ENCODE measurements at regions not wholly inside any gene's neighbourhood (a gene's known extent, or its start where the extent isn't known, plus 50 kb on each side); places are given as distances from the start of the nearest gene placed in this dataset.

DNA sequence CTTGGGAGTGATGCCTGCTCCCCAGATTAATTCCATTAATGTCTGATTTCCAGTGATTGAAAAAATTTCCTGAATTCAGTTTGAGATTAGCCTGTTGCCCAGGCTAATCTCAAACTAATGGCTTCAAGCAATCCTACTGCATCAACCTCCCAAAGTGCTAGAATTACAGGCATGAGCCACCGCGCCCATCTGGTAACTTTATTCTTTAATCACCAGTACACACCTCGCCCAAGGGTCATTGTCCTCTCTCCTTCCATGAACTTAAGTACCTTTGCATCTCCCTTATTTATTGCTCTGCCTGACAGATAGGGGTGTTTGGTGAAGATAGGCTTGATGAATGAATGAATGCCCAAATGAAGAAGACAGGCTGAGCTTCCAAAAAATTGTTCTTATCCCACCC is 366.5 kb downstream of the SIPA1L2 start:
- no peak overlapping the region for H3K27ac ChIP-seq (ENCODE audit: extremely low read depth, low read depth, low read length)
- H3K9me3 ChIP-seq (replicated peaks; ENCODE audit: control insufficient read depth, insufficient read depth, low read depth, low read length) = no peaks in the 10 kb centered on the region
- WGBS (ENCODE audit: insufficient coverage, low coverage, missing lambda C conversion rate) = 0% methylated on average over 3 of the region's 3 CpGs
- H4K20me1 ChIP-seq (replicated peaks; ENCODE audit: control insufficient read depth, insufficient read depth, low read length) = no peaks in the 10 kb centered on the region
- TF ChIP-seq HNRNPLL (IDR thresholded peaks at IDR 0.05; ENCODE audit: low read depth, low read length, poor library complexity, severe bottlenecking) (no peak), SUPT5H (IDR thresholded peaks at IDR 0.05) (no peak), GABPB2 (CRISPR knock-in tag; conservative IDR thresholded peaks at IDR 0.05) (no peak), NFIX (CRISPR knock-in tag; IDR thresholded peaks at IDR 0.05; ENCODE audit: low read depth) (no peak), ETS2 (tag; IDR thresholded peaks at IDR 0.05; ENCODE audit: borderline replicate concordance, poor library complexity, severe bottlenecking) (no peak), ZNF282 (CRISPR knock-in tag; IDR thresholded peaks at IDR 0.05) (no peak), U2AF2 (optimal IDR thresholded peaks at IDR 0.05; ENCODE audit: low read depth, low read length) (no peak), ZNF134 (CRISPR knock-in tag; conservative IDR thresholded peaks at IDR 0.05) (no peak), DIDO1 (tag; IDR thresholded peaks at IDR 0.05; ENCODE audit: low read depth) (no peak)
- TF ChIP-seq, protein P1, sequence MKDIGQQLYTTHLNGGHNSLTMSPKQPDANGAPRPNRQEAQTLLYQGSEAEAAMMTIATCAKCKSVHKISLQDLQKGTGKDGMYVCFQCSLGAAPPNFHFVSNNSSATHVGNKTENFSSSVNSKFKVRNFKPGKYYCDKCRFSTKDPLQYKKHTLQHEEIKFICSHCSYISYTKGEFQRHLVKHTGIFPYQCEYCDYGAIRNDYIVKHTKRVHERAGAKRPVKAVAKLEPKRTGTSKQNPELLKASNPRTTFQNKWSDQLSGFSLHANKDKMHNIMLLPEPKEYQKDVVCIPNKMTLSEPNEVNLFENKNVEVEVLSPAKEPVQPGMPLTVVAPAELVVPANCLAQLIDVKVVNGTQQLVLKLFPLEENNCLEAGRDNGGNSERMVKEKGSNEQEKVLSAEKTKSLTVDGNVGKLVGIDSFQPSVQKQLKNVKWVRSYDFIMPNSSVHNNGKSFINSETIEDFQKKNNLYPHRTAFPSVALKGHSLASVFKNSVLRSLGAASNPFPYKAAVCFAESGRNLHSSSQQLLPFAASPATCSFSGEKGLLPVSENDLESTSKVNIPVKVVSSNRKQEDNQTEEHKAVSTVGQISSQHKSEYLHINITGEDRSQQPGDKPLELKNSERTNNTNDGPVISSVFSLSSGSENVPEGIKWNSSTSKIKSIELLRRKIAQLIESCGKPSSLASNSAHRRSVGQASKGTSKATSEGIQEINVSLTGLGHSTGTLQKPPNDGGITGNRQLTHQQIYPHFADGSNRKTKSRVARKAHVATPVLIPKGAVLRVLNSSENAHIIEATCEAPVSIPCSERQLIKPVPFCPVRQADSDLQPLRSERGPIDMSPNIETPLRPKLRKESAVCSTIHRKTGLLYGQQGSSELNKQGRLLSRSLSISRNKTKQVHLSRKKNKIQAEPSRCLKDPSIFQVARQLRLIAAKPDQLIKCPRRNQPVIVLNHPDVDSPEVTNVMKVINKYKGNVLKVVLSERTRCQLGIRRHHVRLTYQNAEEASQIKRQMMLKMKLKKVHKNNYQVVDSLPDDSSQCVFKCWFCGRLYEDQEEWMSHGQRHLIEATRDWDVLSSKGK (CRISPR knock-in tag; IDR thresholded peaks at IDR 0.05) = no peak
- TF ChIP-seq, protein P2, sequence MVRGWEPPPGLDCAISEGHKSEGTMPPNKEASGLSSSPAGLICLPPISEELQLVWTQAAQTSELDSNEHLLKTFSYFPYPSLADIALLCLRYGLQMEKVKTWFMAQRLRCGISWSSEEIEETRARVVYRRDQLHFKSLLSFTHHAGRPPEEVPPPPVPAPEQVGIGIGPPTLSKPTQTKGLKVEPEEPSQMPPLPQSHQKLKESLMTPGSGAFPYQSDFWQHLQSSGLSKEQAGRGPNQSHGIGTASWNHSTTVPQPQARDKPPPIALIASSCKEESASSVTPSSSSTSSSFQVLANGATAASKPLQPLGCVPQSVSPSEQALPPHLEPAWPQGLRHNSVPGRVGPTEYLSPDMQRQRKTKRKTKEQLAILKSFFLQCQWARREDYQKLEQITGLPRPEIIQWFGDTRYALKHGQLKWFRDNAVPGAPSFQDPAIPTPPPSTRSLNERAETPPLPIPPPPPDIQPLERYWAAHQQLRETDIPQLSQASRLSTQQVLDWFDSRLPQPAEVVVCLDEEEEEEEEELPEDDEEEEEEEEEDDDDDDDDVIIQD (CRISPR knock-in tag; IDR thresholded peaks at IDR 0.05) = no peak
- TF ChIP-seq, protein P3, sequence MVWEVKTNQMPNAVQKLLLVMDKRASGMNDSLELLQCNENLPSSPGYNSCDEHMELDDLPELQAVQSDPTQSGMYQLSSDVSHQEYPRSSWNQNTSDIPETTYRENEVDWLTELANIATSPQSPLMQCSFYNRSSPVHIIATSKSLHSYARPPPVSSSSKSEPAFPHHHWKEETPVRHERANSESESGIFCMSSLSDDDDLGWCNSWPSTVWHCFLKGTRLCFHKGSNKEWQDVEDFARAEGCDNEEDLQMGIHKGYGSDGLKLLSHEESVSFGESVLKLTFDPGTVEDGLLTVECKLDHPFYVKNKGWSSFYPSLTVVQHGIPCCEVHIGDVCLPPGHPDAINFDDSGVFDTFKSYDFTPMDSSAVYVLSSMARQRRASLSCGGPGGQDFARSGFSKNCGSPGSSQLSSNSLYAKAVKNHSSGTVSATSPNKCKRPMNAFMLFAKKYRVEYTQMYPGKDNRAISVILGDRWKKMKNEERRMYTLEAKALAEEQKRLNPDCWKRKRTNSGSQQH (CRISPR knock-in tag; IDR thresholded peaks at IDR 0.05) = no peak
- TF ChIP-seq, protein P4, sequence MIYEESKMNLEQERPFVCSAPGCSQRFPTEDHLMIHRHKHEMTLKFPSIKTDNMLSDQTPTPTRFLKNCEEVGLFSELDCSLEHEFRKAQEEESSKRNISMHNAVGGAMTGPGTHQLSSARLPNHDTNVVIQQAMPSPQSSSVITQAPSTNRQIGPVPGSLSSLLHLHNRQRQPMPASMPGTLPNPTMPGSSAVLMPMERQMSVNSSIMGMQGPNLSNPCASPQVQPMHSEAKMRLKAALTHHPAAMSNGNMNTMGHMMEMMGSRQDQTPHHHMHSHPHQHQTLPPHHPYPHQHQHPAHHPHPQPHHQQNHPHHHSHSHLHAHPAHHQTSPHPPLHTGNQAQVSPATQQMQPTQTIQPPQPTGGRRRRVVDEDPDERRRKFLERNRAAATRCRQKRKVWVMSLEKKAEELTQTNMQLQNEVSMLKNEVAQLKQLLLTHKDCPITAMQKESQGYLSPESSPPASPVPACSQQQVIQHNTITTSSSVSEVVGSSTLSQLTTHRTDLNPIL (CRISPR knock-in tag; IDR thresholded peaks at IDR 0.05) = no peak
- TF ChIP-seq, protein P5, sequence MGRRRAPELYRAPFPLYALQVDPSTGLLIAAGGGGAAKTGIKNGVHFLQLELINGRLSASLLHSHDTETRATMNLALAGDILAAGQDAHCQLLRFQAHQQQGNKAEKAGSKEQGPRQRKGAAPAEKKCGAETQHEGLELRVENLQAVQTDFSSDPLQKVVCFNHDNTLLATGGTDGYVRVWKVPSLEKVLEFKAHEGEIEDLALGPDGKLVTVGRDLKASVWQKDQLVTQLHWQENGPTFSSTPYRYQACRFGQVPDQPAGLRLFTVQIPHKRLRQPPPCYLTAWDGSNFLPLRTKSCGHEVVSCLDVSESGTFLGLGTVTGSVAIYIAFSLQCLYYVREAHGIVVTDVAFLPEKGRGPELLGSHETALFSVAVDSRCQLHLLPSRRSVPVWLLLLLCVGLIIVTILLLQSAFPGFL (CRISPR knock-in tag; IDR thresholded peaks at IDR 0.05) = no peak
- H3K9me1 ChIP-seq (ENCODE audit: control insufficient read depth, insufficient read depth, low read length) = no peaks in the 10 kb centered on the region
- no TSS peak for BruUV-seq (replicated peaks)
- H3K9ac ChIP-seq (ENCODE audit: insufficient read depth in 1 of 2, low read depth in 2 of 2, low read length in 2 of 2) = no peak overlapping the region
- ChIA-PET POLR2A (no interaction called here), CTCF (ENCODE audit: low intra/inter-chr PET ratio) (no interaction called here)
- H3K4me2 ChIP-seq (ENCODE audit: insufficient read depth, low read length) = no peak overlapping the region
- no peaks in the 10 kb centered on the region for H3K79me2 ChIP-seq (ENCODE audit: control insufficient read depth, insufficient read depth, low read length)
- H2AFZ ChIP-seq (ENCODE audit: low read depth, low read length) = no peak overlapping the region
- FAIRE-seq = no peak
- in situ Hi-C loops (cut with MboI) (no loop called here), intact Hi-C loops (cut with micrococcal nuclease) (no loop called here)
- ATAC-seq = no peak
- H3K27me3 ChIP-seq (ENCODE audit: control insufficient read depth in 2 of 2, insufficient read depth in 2 of 2, low read length in 2 of 2) = no peaks in the 10 kb centered on the region
- H3K4me1 ChIP-seq (replicated peaks in 1 of 2; ENCODE audit: control insufficient read depth in 2 of 2, insufficient read depth in 2 of 2, low read length in 2 of 2) = no peaks in the 10 kb centered on the region
- H3K36me3 ChIP-seq (ENCODE audit: control insufficient read depth, insufficient read depth, low read length) = no peaks in the 10 kb centered on the region
- no peak for DNase-seq (ENCODE audit: extremely low read depth in 1 of 4, low spot score in 3 of 4)
- H3K4me3 ChIP-seq = no peak overlapping the region

All from K562 (cell line).